SK-N-DZ (cell line): ENCODE measurements at regions not wholly inside any gene's neighbourhood (a gene's known extent, or its start where the extent isn't known, plus 50 kb on each side); places are given as distances from the start of the nearest gene placed in this dataset.

ENCODE experiments used
- DNase-seq: peaks from one replicate; pipeline ENCODE4 v3.0.0-alpha.2; 2015; ENCODE audit warnings: low spot score

GRCh38 chr14:97296176-97296575 is 499.0 kb downstream of the VRK1 start:
- no peak for DNase-seq

GRCh38 chr14:97297100-97297499 is 499.9 kb downstream of the VRK1 start:
- DNase-seq = no peak

- DNase-seq = no peak
These were observed 501.1 kb downstream of the VRK1 start for GRCh38 chr14:97298331-97298730.

- DNase-seq = no peak
These were observed 501.6 kb downstream of the VRK1 start for GRCh38 chr14:97298736-97299135.

GRCh38 chr14:97299661-97300060 is 502.5 kb downstream of the VRK1 start:
- no peak for DNase-seq

GRCh38 chr14:97301931-97302559 is 504.9 kb downstream of the VRK1 start:
- DNase-seq = no peak

GRCh38 chr14:97306133-97306759 is 509.1 kb downstream of the VRK1 start:
- no peak for DNase-seq

GRCh38 chr14:97306760-97307246 is 509.6 kb downstream of the VRK1 start:
- no peak for DNase-seq

- no peak for DNase-seq
These were observed 514.2 kb downstream of the VRK1 start for GRCh38 chr14:97311411-97311810.

GRCh38 chr14:97312910-97313309 is 515.7 kb downstream of the VRK1 start:
- DNase-seq = no peak

- no peak for DNase-seq
These were observed 518.6 kb downstream of the VRK1 start for GRCh38 chr14:97315790-97316189.

- DNase-seq = no peak
These were observed 521.2 kb downstream of the VRK1 start for GRCh38 chr14:97318380-97318779.

GRCh38 chr14:97319691-97320090 is 522.5 kb downstream of the VRK1 start:
- DNase-seq = no peak

GRCh38 chr14:97328743-97329142 is 531.6 kb downstream of the VRK1 start:
- DNase-seq = no peak

GRCh38 chr14:97329701-97330100 is 532.5 kb downstream of the VRK1 start:
- DNase-seq = no peak

GRCh38 chr14:97331058-97331457 is 533.9 kb downstream of the VRK1 start:
- DNase-seq = no peak

GRCh38 chr14:97331526-97331925 is 534.3 kb downstream of the VRK1 start:
- DNase-seq = no peak

- no peak for DNase-seq
These were observed 539.0 kb downstream of the VRK1 start for GRCh38 chr14:97336179-97336578.

GRCh38 chr14:97336816-97337215 is 539.6 kb downstream of the VRK1 start:
- DNase-seq = no peak

- DNase-seq = no peak
These were observed 540.1 kb downstream of the VRK1 start for GRCh38 chr14:97337267-97337666.

GRCh38 chr14:97337670-97338069 is 540.5 kb downstream of the VRK1 start:
- DNase-seq = no peak

GRCh38 chr14:97344666-97345065 is 547.5 kb downstream of the VRK1 start:
- no peak for DNase-seq

GRCh38 chr14:97346675-97347074 is 549.5 kb downstream of the VRK1 start:
- no peak for DNase-seq

- no peak for DNase-seq
These were observed 552.3 kb downstream of the VRK1 start for GRCh38 chr14:97349463-97349862.
